Peyer's patch (tissue), 4 donors: ENCODE measurements at regions not wholly inside any gene's neighbourhood (a gene's known extent, or its start where the extent isn't known, plus 50 kb on each side); places are given as distances from the start of the nearest gene placed in this dataset.

ENCODE experiments used
- DNase-seq, 3 donors: peaks; one replicate each; pipeline ENCODE4 v3.0.0-alpha.2; 2017 to 2019
- H3K27ac ChIP-seq, 4 donors: fragments of 200-600 bp; sonication (generic); one replicate each; pipeline ENCODE4 v1.5.1; 2016 to 2019
- H3K27me3 ChIP-seq, 2 donors: fragments of 200-600 bp; sonication (generic); one replicate each; pipeline ENCODE4 v1.5.1; 2019
- H3K36me3 ChIP-seq, 3 donors: fragments of 200-600 bp; sonication (generic); one replicate each; pipeline ENCODE4 v1.5.1; 2016 to 2019
- H3K4me1 ChIP-seq, 4 donors: fragments of 200-600 bp; sonication (generic); one replicate each; pipeline ENCODE4 v1.5.1; 2016 to 2019
- H3K4me3 ChIP-seq, 4 donors: fragments of 200-600 bp; sonication (generic); 1 replicate in 3 of 4; 2 replicates in 1 of 4; pipeline ENCODE4 v1.5.1; 2016 to 2019; ENCODE audit warnings: mild to moderate bottlenecking in 1 of 4
- H3K9me3 ChIP-seq, 4 donors: fragments of 200-600 bp; sonication (generic); one replicate each; pipeline ENCODE4 v1.5.1; 2016 to 2019; ENCODE audit warnings: mild to moderate bottlenecking in 1 of 4
- POLR2A ChIP-seq, 2 donors: fragments of 450-650 bp; IDR thresholded peaks; one replicate each; pipeline ENCODE4 v1.5.1; 2017; ENCODE audit warnings: antibody characterized with exemption in 2 of 2, mild to moderate bottlenecking in 2 of 2, moderate library complexity in 2 of 2
- TF ChIP-seq, protein P1 (sequence below), 6 experiments: fragments of 450-650 bp in 4 of 6; fragments of 200-600 bp in 2 of 6; sonication (generic) in 1 of 6; IDR thresholded peaks; one replicate each; pipeline ENCODE4 v1.5.1; 2017 to 2019; ENCODE audit warnings: antibody characterized with exemption in 6 of 6, mild to moderate bottlenecking in 3 of 6, moderate library complexity in 1 of 6

DNA sequence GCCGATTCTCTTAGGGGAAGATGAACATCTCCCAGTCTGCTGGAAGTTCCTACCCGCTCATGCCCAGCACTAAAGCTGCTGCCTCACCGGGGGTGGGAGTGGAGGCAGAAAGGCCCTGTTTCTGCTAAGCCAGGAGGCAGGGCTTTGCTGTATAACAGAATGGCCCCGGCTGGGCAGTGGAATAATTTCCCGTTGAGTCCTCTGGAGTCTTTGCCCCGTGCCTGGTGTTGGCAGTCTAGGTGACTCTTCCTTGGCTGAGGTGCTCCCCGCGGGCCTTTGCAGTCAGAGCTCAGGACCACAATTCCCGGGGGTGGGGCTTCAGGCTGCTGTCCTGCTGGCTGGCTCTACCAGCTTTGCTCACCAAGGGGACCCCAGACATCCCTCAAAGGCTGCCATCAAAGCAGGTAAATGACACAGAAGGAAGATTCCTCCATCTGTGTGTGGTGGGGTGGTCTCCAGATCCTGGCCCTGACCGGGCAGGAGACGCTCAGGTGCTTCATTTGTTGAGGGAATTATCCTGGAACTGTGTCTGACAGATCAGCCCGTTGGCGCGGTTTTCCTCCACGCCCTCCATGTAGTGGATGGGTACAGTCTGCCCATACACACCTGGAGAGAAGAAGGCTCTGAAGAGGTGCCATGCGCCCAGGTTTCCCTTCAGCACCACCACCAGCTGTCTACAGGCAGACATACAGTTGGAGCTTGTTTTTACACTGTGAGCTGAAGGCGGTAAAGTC lies 209.9 kb downstream of the TEX29 start:
- Histone ChIP-seq H3K9me3 (no peaks in the 10 kb centered on the region), H3K27me3 (no peaks in the 10 kb centered on the region), H3K27ac (no peak overlapping the region), H3K4me1 (no peaks in the 10 kb centered on the region), H3K4me3 (no peak overlapping the region), H3K36me3 (no peaks in the 10 kb centered on the region)
- TF ChIP-seq POLR2A (IDR thresholded peaks at IDR 0.05) = no peak
- TF ChIP-seq, protein P1, sequence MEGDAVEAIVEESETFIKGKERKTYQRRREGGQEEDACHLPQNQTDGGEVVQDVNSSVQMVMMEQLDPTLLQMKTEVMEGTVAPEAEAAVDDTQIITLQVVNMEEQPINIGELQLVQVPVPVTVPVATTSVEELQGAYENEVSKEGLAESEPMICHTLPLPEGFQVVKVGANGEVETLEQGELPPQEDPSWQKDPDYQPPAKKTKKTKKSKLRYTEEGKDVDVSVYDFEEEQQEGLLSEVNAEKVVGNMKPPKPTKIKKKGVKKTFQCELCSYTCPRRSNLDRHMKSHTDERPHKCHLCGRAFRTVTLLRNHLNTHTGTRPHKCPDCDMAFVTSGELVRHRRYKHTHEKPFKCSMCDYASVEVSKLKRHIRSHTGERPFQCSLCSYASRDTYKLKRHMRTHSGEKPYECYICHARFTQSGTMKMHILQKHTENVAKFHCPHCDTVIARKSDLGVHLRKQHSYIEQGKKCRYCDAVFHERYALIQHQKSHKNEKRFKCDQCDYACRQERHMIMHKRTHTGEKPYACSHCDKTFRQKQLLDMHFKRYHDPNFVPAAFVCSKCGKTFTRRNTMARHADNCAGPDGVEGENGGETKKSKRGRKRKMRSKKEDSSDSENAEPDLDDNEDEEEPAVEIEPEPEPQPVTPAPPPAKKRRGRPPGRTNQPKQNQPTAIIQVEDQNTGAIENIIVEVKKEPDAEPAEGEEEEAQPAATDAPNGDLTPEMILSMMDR (IDR thresholded peaks at IDR 0.05) = no peak
- no peak for DNase-seq

DNA sequence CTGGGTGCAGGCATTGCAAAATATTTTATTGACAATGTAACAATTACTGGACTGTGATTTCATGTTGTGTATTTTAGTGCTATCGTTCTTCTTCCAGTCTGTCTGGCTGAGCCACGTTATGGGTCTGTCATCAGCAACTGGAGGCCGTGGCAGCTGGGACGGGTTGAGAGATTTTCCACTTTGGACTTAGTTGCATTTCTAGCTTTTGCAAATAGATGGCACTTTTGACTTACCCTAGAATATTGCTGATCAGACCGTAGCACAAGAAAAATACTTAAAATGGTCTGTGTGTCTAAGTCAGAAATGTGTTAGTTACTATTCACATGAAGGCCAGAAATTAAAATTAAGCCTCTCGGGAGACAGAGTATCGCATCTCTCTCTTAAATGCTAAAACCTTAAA lies 211.1 kb downstream of the TEX29 start:
- Histone ChIP-seq H3K27me3 (no peaks in the 10 kb centered on the region), H3K4me1 (no peaks in the 10 kb centered on the region), H3K27ac (no peak overlapping the region), H3K9me3 (no peaks in the 10 kb centered on the region), H3K4me3 (no peak overlapping the region), H3K36me3 (no peaks in the 10 kb centered on the region)
- no peak for DNase-seq
- TF ChIP-seq POLR2A (IDR thresholded peaks at IDR 0.05) = no peak
- TF ChIP-seq, protein P1 (IDR thresholded peaks at IDR 0.05) = peak in 1 of 6 experiments; percentile 4

DNA sequence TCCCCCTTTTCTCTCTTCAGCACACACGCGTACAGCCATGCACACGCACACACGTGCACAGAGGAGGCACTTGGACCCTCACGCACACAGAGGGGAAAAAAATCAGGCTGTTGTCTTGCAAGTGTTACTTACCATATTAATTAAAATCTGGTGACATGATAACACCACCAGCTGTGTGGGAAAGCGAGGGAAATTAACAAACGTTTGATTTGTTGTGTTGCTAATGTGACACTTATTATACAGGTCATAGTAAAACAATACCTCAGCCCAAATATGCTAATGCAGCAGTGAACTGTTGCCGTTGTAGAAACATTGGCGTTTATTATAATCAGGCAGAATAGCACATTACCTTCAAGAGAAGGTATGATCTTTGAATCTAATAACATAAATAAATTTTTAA lies 211.7 kb downstream of the TEX29 start:
- Histone ChIP-seq H3K4me1 (no peaks in the 10 kb centered on the region), H3K9me3 (no peaks in the 10 kb centered on the region), H3K27me3 (no peaks in the 10 kb centered on the region), H3K27ac (no peak overlapping the region), H3K36me3 (no peaks in the 10 kb centered on the region), H3K4me3 (no peak overlapping the region)
- TF ChIP-seq, protein P1 (IDR thresholded peaks at IDR 0.05) = no peak
- TF ChIP-seq POLR2A (IDR thresholded peaks at IDR 0.05) = no peak
- DNase-seq = no peak

DNA sequence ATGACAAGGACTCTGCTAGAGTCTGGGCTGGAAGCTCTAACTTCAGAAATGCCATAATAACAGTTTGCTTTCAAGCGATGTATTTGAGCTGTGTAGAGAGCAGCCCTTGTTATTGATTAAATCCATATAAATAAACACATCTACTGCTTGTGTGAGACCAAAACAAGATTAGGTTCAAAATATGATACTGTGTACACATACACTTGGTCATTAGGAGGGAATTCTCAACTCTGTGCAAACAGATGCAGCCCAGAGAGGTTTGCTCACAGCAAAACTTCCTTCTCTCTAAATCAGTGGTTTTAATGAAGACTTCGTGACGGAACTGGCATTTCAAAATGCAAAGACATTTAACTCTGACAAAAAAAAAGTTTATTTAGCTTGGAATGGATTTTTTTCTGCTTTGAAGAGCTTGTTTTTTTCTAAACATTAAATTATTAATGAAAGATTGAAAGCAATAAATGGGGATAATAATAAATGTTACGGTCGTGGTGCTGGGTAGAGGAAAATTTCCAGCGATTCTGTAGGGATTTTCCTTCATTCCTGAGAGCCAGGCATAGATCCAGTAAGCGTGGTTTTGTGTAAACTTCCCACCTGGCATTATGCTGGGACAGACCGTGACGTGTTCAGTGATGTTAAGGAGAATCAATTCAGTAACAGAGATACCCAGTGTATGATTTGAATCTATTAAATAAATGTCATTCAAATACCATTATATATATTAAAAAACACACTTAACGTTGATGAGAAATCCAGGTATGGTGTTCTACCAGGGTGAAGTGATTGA lies 213.7 kb downstream of the TEX29 start:
- H3K27me3 ChIP-seq = no peaks in the 10 kb centered on the region
- H3K9me3 ChIP-seq = no peaks in the 10 kb centered on the region
- no peak overlapping the region for H3K27ac ChIP-seq
- no peak for DNase-seq
- no peak overlapping the region for H3K4me3 ChIP-seq
- H3K36me3 ChIP-seq = no peaks in the 10 kb centered on the region
- no peak for TF ChIP-seq POLR2A (IDR thresholded peaks at IDR 0.05)
- TF ChIP-seq, protein P1 (IDR thresholded peaks at IDR 0.05) = no peak
- H3K4me1 ChIP-seq = no peaks in the 10 kb centered on the region

DNA sequence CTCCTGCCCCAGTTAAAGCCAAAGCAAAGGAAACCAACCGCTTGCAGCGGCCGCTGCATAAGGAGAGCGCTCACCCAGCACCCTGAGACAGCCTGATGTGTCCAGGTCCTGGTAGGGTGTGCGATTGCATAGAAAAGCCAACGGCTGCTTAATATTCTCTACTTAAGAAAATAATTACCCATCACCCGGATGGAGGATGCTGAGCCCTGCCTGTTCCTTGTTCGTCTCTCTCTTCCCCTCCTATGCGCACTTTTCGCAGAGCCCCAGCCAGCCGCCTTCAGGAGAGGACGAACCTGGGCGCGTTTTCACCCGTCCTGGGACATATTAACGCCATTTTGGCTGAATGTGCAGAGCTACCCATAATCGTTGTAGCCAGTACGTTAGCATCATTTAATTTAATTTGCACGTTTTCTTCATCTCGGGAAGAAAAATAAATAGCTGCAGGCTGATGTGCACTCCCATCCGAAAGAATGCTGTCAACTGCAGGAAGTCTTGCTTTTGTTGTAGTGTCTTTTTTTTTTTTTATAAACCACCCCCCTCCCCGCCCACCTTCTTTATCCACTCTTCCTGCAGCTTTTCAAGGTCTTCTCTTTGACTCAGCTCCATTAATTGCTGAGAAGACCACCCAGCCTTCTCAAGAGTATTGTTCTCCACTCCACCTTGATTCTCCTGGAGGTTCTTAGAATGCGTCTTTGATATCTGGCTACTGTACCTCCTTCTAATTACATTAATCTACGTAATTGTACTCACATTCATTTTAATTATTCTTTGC lies 214.5 kb downstream of the TEX29 start:
- DNase-seq = no peak
- TF ChIP-seq, protein P1 (IDR thresholded peaks at IDR 0.05) = no peak
- no peak for TF ChIP-seq POLR2A (IDR thresholded peaks at IDR 0.05)
- Histone ChIP-seq H3K27me3 (no peaks in the 10 kb centered on the region), H3K4me3 (no peak overlapping the region), H3K36me3 (no peaks in the 10 kb centered on the region), H3K9me3 (no peaks in the 10 kb centered on the region), H3K27ac (no peak overlapping the region), H3K4me1 (no peaks in the 10 kb centered on the region)
